22Rv1 (cell line): ENCODE measurements at regions not wholly inside any gene's neighbourhood (a gene's known extent, or its start where the extent isn't known, plus 50 kb on each side); places are given as distances from the start of the nearest gene placed in this dataset.

Source experiments
- CTCF ChIP-seq: fragments of 450-650 bp; IDR thresholded peaks from 2 replicates; pipeline ENCODE4 v1.5.1; 2017; ENCODE audit warnings: mild to moderate bottlenecking
- ZFX ChIP-seq: fragments of 450-650 bp; IDR thresholded peaks from 2 replicates; pipeline ENCODE4 v1.6.1; 2017; ENCODE audit warnings: antibody characterized with exemption, borderline replicate concordance

- TF ChIP-seq CTCF (no peak), ZFX (no peak)
These were observed 189.0 kb upstream of the HCCS start for GRCh38 chrX:10922159-10922558.
